Mesenchymal stem cell (in vitro differentiated cells and primary cell): ENCODE measurements at regions not wholly inside any gene's neighbourhood (a gene's known extent, or its start where the extent isn't known, plus 50 kb on each side); places are given as distances from the start of the nearest gene placed in this dataset.

Experiments
- DNase-seq: peaks from one replicate; pipeline ENCODE4 v3.0.0-alpha.2; 2013
- H2AFZ ChIP-seq: one replicate; pipeline ENCODE4 v1.6.1; 2013; ENCODE audit warnings: low read depth, mild to moderate bottlenecking, control low read depth, inconsistent platforms, low read length, moderate library complexity
- H2AK5ac ChIP-seq: 2 replicates; pipeline ENCODE4 v1.6.1; 2013; ENCODE audit warnings: low read length, moderate library complexity, mild to moderate bottlenecking, inconsistent platforms; ENCODE audit not compliant: severe bottlenecking
- H2BK120ac ChIP-seq: one replicate; pipeline ENCODE4 v1.6.1; 2013; ENCODE audit warnings: low read depth, mild to moderate bottlenecking, inconsistent platforms, low read length, moderate library complexity
- H2BK12ac ChIP-seq, 2 experiments: one replicate each; pipeline ENCODE4 v1.6.1; 2013; ENCODE audit warnings: inconsistent platforms in 2 of 2, low read length in 2 of 2, mild to moderate bottlenecking in 2 of 2, moderate library complexity in 2 of 2, control low read depth in 1 of 2
- H2BK15ac ChIP-seq: one replicate; pipeline ENCODE4 v1.6.1; 2013; ENCODE audit warnings: mild to moderate bottlenecking, low read depth, inconsistent platforms; ENCODE audit not compliant: poor library complexity, severe bottlenecking
- H2BK5ac ChIP-seq: 2 replicates; pipeline ENCODE4 v1.6.1; 2013; ENCODE audit warnings: low read depth, mild to moderate bottlenecking, low read length, control low read depth, inconsistent platforms; ENCODE audit not compliant: poor library complexity, severe bottlenecking
- H3K14ac ChIP-seq, 2 experiments: one replicate each; pipeline ENCODE4 v1.6.1; 2013; ENCODE audit warnings: inconsistent platforms in 2 of 2, low read length in 2 of 2, control low read depth in 1 of 2, mild to moderate bottlenecking in 1 of 2, moderate library complexity in 1 of 2
- H3K18ac ChIP-seq, 2 experiments: one replicate each; pipeline ENCODE4 v1.6.1; 2013; ENCODE audit warnings: inconsistent platforms in 2 of 2, low read length in 2 of 2, control low read depth in 1 of 2, low read depth in 1 of 2, mild to moderate bottlenecking in 1 of 2
- H3K23ac ChIP-seq, 2 experiments: one replicate each; pipeline ENCODE4 v1.6.1; 2013; ENCODE audit warnings: inconsistent platforms in 2 of 2, low read length in 2 of 2, mild to moderate bottlenecking in 2 of 2, moderate library complexity in 2 of 2, control low read depth in 1 of 2
- H3K27ac ChIP-seq: 2 replicates; pipeline ENCODE4 v1.5.1; 2013; ENCODE audit warnings: mild to moderate bottlenecking, moderate library complexity, low read length, control low read depth, inconsistent platforms; ENCODE audit not compliant: poor library complexity, severe bottlenecking
- H3K27me3 ChIP-seq, 2 experiments: 2 replicates each; pipeline versions ENCODE4 v1.6.1 to v1.7.0; 2013; ENCODE audit warnings: low read length in 2 of 2, mild to moderate bottlenecking in 2 of 2, moderate library complexity in 2 of 2, control low read depth in 1 of 2, inconsistent platforms in 1 of 2; ENCODE audit not compliant: control insufficient read depth in 1 of 2, insufficient read depth in 1 of 2
- H3K36me3 ChIP-seq, 2 experiments: 2 replicates each; pipeline versions ENCODE4 v1.6.1 to v1.7.0; 2013; ENCODE audit warnings: low read length in 2 of 2, control low read depth in 1 of 2, inconsistent platforms in 1 of 2, low read depth in 1 of 2, mild to moderate bottlenecking in 1 of 2; ENCODE audit not compliant: insufficient read depth in 2 of 2, control insufficient read depth in 1 of 2
- H3K4ac ChIP-seq, 2 experiments: one replicate each; pipeline ENCODE4 v1.6.1; 2013; ENCODE audit warnings: inconsistent platforms in 2 of 2, low read length in 2 of 2, mild to moderate bottlenecking in 2 of 2, moderate library complexity in 2 of 2, control low read depth in 1 of 2, low read depth in 1 of 2
- H3K4me1 ChIP-seq: 2 replicates; pipeline ENCODE4 v1.6.1; 2013; ENCODE audit warnings: low read depth, low read length, control low read depth; ENCODE audit not compliant: control insufficient read depth, insufficient read depth
- H3K4me2 ChIP-seq: 2 replicates; pipeline ENCODE4 v1.6.1; 2013; ENCODE audit warnings: low read length, mild to moderate bottlenecking, inconsistent platforms; ENCODE audit not compliant: poor library complexity, severe bottlenecking
- H3K4me3 ChIP-seq, 2 experiments: 2 replicates each; pipeline versions ENCODE4 v1.5.1 to v1.7.0; 2013; ENCODE audit warnings: low read length in 2 of 2, mild to moderate bottlenecking in 2 of 2, control low read depth in 1 of 2, low read depth in 1 of 2; ENCODE audit not compliant: insufficient read depth in 1 of 2
- H3K79me1 ChIP-seq: replicated peaks from 2 replicates; pipeline ENCODE4 v1.6.1; 2013; ENCODE audit warnings: mild to moderate bottlenecking, control low read depth, low read length, inconsistent platforms; ENCODE audit not compliant: poor library complexity, severe bottlenecking
- H3K9ac ChIP-seq: 2 replicates; pipeline ENCODE4 v1.7.0; 2013; ENCODE audit warnings: mild to moderate bottlenecking, low read length, moderate library complexity
- H3K9me3 ChIP-seq: 2 replicates; pipeline ENCODE4 v1.7.0; 2013; ENCODE audit warnings: mild to moderate bottlenecking, low read length; ENCODE audit not compliant: control insufficient read depth
- H4K8ac ChIP-seq: one replicate; pipeline ENCODE4 v1.6.1; 2013; ENCODE audit warnings: inconsistent platforms, mild to moderate bottlenecking, low read length, moderate library complexity
- H4K91ac ChIP-seq: one replicate; pipeline ENCODE4 v1.6.1; 2013; ENCODE audit warnings: mild to moderate bottlenecking, low read length, inconsistent platforms
- WGBS: methylation state at CpG from one replicate; pipeline ENCODE4 v1.1.7; 2013; ENCODE audit warnings: mixed read lengths; 5-methylcytosine and 5-hydroxymethylcytosine counted together

DNA sequence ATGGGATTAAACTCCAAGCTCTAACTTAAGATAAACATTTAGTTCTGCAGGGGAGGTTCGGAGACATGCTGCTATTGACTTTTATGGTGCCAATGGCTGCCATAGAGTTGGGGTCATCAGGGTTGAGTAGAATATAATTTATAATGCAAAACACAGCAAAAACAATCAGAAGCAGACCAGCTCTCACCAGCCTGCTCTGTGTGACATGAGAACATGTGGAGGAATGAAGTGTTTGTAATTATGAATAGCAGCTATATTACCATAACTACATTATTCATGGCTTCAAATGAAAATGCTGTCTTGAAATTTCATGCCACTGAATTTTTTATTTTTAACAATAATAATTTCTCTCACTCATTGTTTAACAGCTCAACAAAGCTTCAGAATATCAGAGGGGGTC is 645.6 kb upstream of the CDH8 start:
- no peak for DNase-seq
- no peak overlapping the region for H2BK15ac ChIP-seq

DNA sequence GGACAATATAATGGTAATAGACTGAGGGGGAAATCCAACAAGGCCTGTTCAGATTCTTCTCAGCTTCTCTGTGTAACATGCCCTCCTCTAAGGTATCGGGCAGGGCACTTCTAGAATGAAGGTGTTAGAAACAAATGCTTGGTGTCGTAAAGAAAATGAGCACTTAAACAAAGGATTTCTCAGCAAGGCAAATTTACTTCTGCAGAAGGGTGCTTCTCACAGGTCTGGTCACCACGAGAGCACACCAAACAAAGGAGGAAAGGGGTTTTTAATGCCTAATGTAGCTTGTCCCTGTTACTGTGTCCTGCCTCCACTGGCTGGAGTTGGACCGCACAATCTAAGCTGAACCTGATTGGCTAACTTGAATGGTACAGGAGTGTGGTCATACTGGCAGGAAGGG is 642.6 kb upstream of the CDH8 start:
- Histone ChIP-seq H3K4me1 (no peaks in the 10 kb centered on the region), H3K4me2 (no peak overlapping the region), H4K8ac (no peak overlapping the region), H3K23ac (no peak overlapping the region), H2BK5ac (no peak overlapping the region), H2BK120ac (no peak overlapping the region), H3K9me3 (peaks cover 53% of the 10 kb centered on the region), H3K4me3 (no peak overlapping the region), H2BK15ac (no peak overlapping the region), H4K91ac (no peak overlapping the region), H2AK5ac (no peak overlapping the region), H3K27ac (no peak overlapping the region), H3K79me1 (no peaks in the 10 kb centered on the region), H3K18ac (no peak overlapping the region), H2BK12ac (no peak overlapping the region), H3K4ac (no peak overlapping the region), H2AFZ (no peak overlapping the region), H3K9ac (no peak overlapping the region), H3K36me3 (no peaks in the 10 kb centered on the region), H3K27me3 (no peaks in the 10 kb centered on the region), H3K14ac (no peak overlapping the region)
- 71% methylated on average over 4 of the region's 4 CpGs for WGBS
- no peak for DNase-seq

More for the DNA sequence above, 645.6 kb upstream of the CDH8 start:
- Histone ChIP-seq H2BK5ac (no peak overlapping the region), H3K4ac (no peak overlapping the region), H4K91ac (no peak overlapping the region), H2AK5ac (no peak overlapping the region), H3K9ac (no peak overlapping the region), H3K79me1 (no peaks in the 10 kb centered on the region), H3K27me3 (no peaks in the 10 kb centered on the region), H3K9me3 (peaks cover 35% of the 10 kb centered on the region), H2BK12ac (no peak overlapping the region), H3K14ac (no peak overlapping the region), H3K4me2 (no peak overlapping the region), H3K4me3 (no peak overlapping the region), H4K8ac (no peak overlapping the region), H3K18ac (no peak overlapping the region), H2BK120ac (no peak overlapping the region), H3K36me3 (peaks cover 0 to 3% of the 10 kb centered on the region in 2 experiments), H3K27ac (no peak overlapping the region), H3K4me1 (no peaks in the 10 kb centered on the region), H2AFZ (no peak overlapping the region), H3K23ac (no peak overlapping the region)
- no CpG with 5 or more reads among the region's 1 CpG for WGBS

DNA sequence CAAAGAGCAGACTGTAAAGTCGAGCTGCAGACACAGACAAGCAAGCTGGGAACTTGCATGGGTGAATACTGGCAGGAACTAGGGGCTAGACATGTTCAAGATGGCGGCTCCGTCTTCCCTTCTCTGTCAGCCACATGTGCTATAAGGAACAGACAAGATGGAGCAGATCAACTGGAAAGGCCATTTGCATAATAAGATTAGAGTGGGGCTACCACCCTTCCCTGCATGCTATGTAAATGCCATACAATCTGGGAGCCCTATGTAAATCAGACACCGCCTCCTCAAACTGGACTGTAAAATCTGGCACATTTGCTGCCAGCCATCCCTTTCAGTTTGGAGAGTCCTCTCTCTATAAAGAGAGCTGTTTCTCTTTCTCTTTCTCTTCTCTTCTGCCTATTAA is 640.1 kb upstream of the CDH8 start:
- WGBS: 73% methylated on average over 4 of the region's 4 CpGs
- H3K23ac ChIP-seq: no peak overlapping the region

DNA sequence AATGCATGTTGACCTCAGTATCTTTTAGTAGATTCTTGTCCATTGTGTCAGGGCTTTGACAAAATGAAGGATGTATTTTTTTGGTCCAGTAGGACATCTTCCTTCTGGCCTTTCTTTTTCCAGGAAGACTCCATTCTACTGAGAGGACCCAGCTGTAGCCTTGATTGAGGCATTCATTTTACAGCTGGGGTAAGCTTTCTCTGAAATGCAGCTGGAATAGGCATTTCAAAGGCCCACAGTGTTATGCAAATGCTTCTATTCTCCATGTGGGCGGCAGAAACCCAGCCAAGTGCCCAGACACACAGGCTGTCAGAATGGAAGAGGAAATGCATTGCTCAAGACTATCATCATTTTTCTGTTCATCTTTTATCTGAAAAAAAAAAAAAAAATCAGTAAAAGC is 629.0 kb upstream of the CDH8 start:
- H2AFZ ChIP-seq: no peak overlapping the region
- H3K4me2 ChIP-seq: no peak overlapping the region
- 64% methylated on average over 1 of the region's 1 CpG for WGBS
- no peak overlapping the region for H2BK12ac ChIP-seq
- H4K91ac ChIP-seq: no peak overlapping the region
- no peaks in the 10 kb centered on the region for H3K36me3 ChIP-seq
- H3K27ac ChIP-seq: no peak overlapping the region
- H3K4ac ChIP-seq: no peak overlapping the region
- H3K9me3 ChIP-seq: peaks cover 20% of the 10 kb centered on the region
- H3K27me3 ChIP-seq: no peaks in the 10 kb centered on the region
- H3K23ac ChIP-seq: no peak overlapping the region
- H4K8ac ChIP-seq: no peak overlapping the region
- no peak overlapping the region for H2BK120ac ChIP-seq
- H3K18ac ChIP-seq: no peak overlapping the region
- no peak overlapping the region for H2BK15ac ChIP-seq
- no peaks in the 10 kb centered on the region for H3K79me1 ChIP-seq
- DNase-seq: no peak
- H3K9ac ChIP-seq: no peak overlapping the region
- H3K4me1 ChIP-seq: no peaks in the 10 kb centered on the region
- no peak overlapping the region for H2BK5ac ChIP-seq
- no peak overlapping the region for H3K4me3 ChIP-seq
- H3K14ac ChIP-seq: no peak overlapping the region
- H2AK5ac ChIP-seq: no peak overlapping the region

More for the DNA sequence above, 640.1 kb upstream of the CDH8 start:
- no peaks in the 10 kb centered on the region for H3K27me3 ChIP-seq
- no peak overlapping the region for H3K9ac ChIP-seq
- no peak overlapping the region for H4K8ac ChIP-seq
- no peak overlapping the region for H3K4me2 ChIP-seq
- no peak overlapping the region for H3K4ac ChIP-seq
- no peak overlapping the region for H2BK12ac ChIP-seq
- no peak overlapping the region for H3K4me3 ChIP-seq
- no peak overlapping the region for H3K18ac ChIP-seq
- no peak overlapping the region for H3K27ac ChIP-seq
- peaks cover 62% of the 10 kb centered on the region for H3K9me3 ChIP-seq
- H2AK5ac ChIP-seq: no peak overlapping the region
- no peak overlapping the region for H2AFZ ChIP-seq
- no peak overlapping the region for H2BK15ac ChIP-seq
- no peak overlapping the region for H2BK120ac ChIP-seq
- no peaks in the 10 kb centered on the region for H3K79me1 ChIP-seq
- H3K14ac ChIP-seq: no peak overlapping the region
- H2BK5ac ChIP-seq: no peak overlapping the region
- H3K4me1 ChIP-seq: no peaks in the 10 kb centered on the region
- no peaks in the 10 kb centered on the region for H3K36me3 ChIP-seq
- H4K91ac ChIP-seq: no peak overlapping the region
- no peak for DNase-seq
